ENCODE measurements at regions not wholly inside any gene's neighbourhood (a gene's known extent, or its start where the extent isn't known, plus 50 kb on each side); places are given as distances from the start of the nearest gene placed in this dataset.

DNA sequence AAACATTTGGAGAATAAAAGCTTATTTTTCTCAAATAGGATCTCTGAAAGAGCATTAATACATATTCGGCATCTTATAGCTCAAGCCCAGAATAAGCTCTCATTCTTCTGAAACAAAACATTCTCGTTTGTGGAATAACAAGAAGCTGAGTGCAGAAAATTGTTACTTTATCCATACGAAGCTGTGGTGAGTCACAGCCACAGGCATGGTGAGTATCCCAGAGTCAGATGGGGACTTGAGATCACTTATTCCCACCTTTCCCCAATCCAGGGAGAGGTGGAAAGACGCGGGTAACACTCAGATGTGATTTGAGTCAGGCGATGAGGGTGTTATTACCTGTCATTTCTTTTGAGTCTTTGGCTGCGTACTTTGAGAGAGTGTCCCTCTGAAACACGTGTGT lies 214.6 kb upstream of the TMEM132C start:
- H3K4me2 ChIP-seq (ENCODE audit: control insufficient read depth, insufficient read depth): no peak overlapping the region
- no peak overlapping the region for H3K4me3 ChIP-seq
- in situ Hi-C loops (cut with MboI) (no loop called here), intact Hi-C loops (cut with micrococcal nuclease; ENCODE audit: unreplicated experiment) (no loop called here)
- no peaks in the 10 kb centered on the region for H4K20me1 ChIP-seq (ENCODE audit: control insufficient read depth, insufficient read depth)
- no peaks in the 10 kb centered on the region for H3K79me2 ChIP-seq (ENCODE audit: control insufficient read depth, insufficient read depth, low read length)
- H2AFZ ChIP-seq (ENCODE audit: control insufficient read depth, low read depth, low read length): no peak overlapping the region
- no peaks in the 10 kb centered on the region for H3K4me1 ChIP-seq (ENCODE audit: control insufficient read depth, insufficient read depth, low read length)
- H3K9me3 ChIP-seq (replicated peaks; ENCODE audit: control insufficient read depth, insufficient read depth, low read length): no peaks in the 10 kb centered on the region
- H3K27ac ChIP-seq (ENCODE audit: control insufficient read depth, insufficient read depth): no peak overlapping the region
- H3K9ac ChIP-seq (ENCODE audit: control insufficient read depth, insufficient read depth, low read length): no peak overlapping the region
- no peak for DNase-seq (ENCODE audit: low read depth, low spot score)
- FAIRE-seq: no peak
- ATAC-seq: no peak
- ChIA-PET SMC1A (ENCODE audit: uncharacterized antibody, unreplicated experiment) (interaction anchor here (1.0 kb wide), 1 partner anchor 17 kb away, joined by 5 read pairs; no protein-coding TSS in a partner anchor), RAD21 (ENCODE audit: unreplicated experiment) (no interaction called here), CTCF (interaction anchor here (0.6 kb wide), 1 partner anchor 221 kb away, joined by 3 read pairs; no protein-coding TSS in a partner anchor), POLR2A (no interaction called here)
- no peaks in the 10 kb centered on the region for H3K36me3 ChIP-seq (ENCODE audit: control insufficient read depth in 2 of 2, insufficient read depth in 2 of 2, low read length in 1 of 2)
- no TSS peak for BruUV-seq (replicated peaks)
- no peaks in the 10 kb centered on the region for H3K27me3 ChIP-seq (replicated peaks in 1 of 2; ENCODE audit: control insufficient read depth in 2 of 2, insufficient read depth in 2 of 2, low read length in 1 of 2)
- WGBS (ENCODE audit: insufficient coverage, insufficient replicate concordance, low lambda C conversion rate, missing lambda C conversion rate): 28% methylated on average over 8 of the region's 8 CpGs
- no peak for TF ChIP-seq E4F1 (IDR thresholded peaks at IDR 0.05; ENCODE audit: borderline replicate concordance, partially characterized antibody)
- TF ChIP-seq ZZZ3 (IDR thresholded peaks at IDR 0.05; ENCODE audit: control insufficient read depth, insufficient read length, low read depth): no peak
- no peak for TF ChIP-seq SIN3A (IDR thresholded peaks at IDR 0.05; ENCODE audit: low read depth, low read length)
- TF ChIP-seq SUPT20H (IDR thresholded peaks at IDR 0.05; ENCODE audit: borderline replicate concordance, control insufficient read depth, low read depth, low read length): no peak
- TF ChIP-seq IRF4 (IDR thresholded peaks at IDR 0.05; ENCODE audit: low read depth, low read length): no peak
- no peak for TF ChIP-seq MEF2A (IDR thresholded peaks at IDR 0.05; ENCODE audit: insufficient read depth, low read depth, low read length)
- TF ChIP-seq, protein P1, sequence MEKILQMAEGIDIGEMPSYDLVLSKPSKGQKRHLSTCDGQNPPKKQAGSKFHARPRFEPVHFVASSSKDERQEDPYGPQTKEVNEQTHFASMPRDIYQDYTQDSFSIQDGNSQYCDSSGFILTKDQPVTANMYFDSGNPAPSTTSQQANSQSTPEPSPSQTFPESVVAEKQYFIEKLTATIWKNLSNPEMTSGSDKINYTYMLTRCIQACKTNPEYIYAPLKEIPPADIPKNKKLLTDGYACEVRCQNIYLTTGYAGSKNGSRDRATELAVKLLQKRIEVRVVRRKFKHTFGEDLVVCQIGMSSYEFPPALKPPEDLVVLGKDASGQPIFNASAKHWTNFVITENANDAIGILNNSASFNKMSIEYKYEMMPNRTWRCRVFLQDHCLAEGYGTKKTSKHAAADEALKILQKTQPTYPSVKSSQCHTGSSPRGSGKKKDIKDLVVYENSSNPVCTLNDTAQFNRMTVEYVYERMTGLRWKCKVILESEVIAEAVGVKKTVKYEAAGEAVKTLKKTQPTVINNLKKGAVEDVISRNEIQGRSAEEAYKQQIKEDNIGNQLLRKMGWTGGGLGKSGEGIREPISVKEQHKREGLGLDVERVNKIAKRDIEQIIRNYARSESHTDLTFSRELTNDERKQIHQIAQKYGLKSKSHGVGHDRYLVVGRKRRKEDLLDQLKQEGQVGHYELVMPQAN (conservative IDR thresholded peaks at IDR 0.05): no peak
- no peak for TF ChIP-seq GABPA (IDR thresholded peaks at IDR 0.05; ENCODE audit: low read depth)
- TF ChIP-seq BCL3 (IDR thresholded peaks at IDR 0.05; ENCODE audit: borderline replicate concordance, insufficient read depth, low read depth, low read length, poor library complexity, severe bottlenecking): no peak
- TF ChIP-seq HSF1 (IDR thresholded peaks at IDR 0.05; ENCODE audit: low read depth, low read length): no peak
- TF ChIP-seq MEF2B (IDR thresholded peaks at IDR 0.05; ENCODE audit: partially characterized antibody, poor library complexity, severe bottlenecking): no peak
- TF ChIP-seq ATF2 (IDR thresholded peaks at IDR 0.05; ENCODE audit: low read length): no peak
- no peak for TF ChIP-seq ETV6 (conservative IDR thresholded peaks at IDR 0.05 in 1 of 2, IDR thresholded peaks at IDR 0.05 in 1 of 2; ENCODE audit: borderline replicate concordance in 1 of 2, low read depth in 1 of 2)
- no peak for TF ChIP-seq ESRRA (IDR thresholded peaks at IDR 0.05; ENCODE audit: low read length)
- TF ChIP-seq FOS (IDR thresholded peaks at IDR 0.05; ENCODE audit: borderline replicate concordance, extremely low read depth, insufficient read length): no peak
